ENCODE measurements at regions not wholly inside any gene's neighbourhood (a gene's known extent, or its start where the extent isn't known, plus 50 kb on each side); places are given as distances from the start of the nearest gene placed in this dataset.

- H3K9me3 Mint-ChIP-seq (ENCODE audit: low read depth, unreplicated experiment) = peaks cover 3% of the 10 kb centered on the region
- intact Hi-C loops (cut with micrococcal nuclease; ENCODE audit: unreplicated experiment) = no loop called here
- no peak overlapping the region for H3K4me3 Mint-ChIP-seq (ENCODE audit: low read depth, unreplicated experiment)
- no TSS peak for BruUV-seq (replicated peaks)
- H3K4me1 Mint-ChIP-seq (ENCODE audit: low read depth, unreplicated experiment) = no peaks in the 10 kb centered on the region
- no peak for DNase-seq
- no peaks in the 10 kb centered on the region for H3K36me3 Mint-ChIP-seq (ENCODE audit: insufficient read depth, unreplicated experiment)
- no peak overlapping the region for H3K27ac Mint-ChIP-seq (ENCODE audit: unreplicated experiment)
- TF ChIP-seq CTCF (IDR thresholded peaks at IDR 0.05; ENCODE audit: unreplicated experiment) = no peak
- peaks cover 13% of the 10 kb centered on the region for H3K27me3 Mint-ChIP-seq (ENCODE audit: unreplicated experiment)
- CTCF ChIA-PET = no interaction called here
These were observed 203.6 kb upstream of the NPSR1 start for GRCh38 chr7:34454381-34454780.

- intact Hi-C loops (cut with micrococcal nuclease; ENCODE audit: unreplicated experiment) = no loop called here
- Mint-ChIP-seq H3K9me3 (ENCODE audit: low read depth, unreplicated experiment) (peaks cover 9% of the 10 kb centered on the region), H3K36me3 (ENCODE audit: insufficient read depth, unreplicated experiment) (no peaks in the 10 kb centered on the region), H3K4me1 (ENCODE audit: low read depth, unreplicated experiment) (no peaks in the 10 kb centered on the region), H3K27ac (ENCODE audit: unreplicated experiment) (no peak overlapping the region), H3K27me3 (ENCODE audit: unreplicated experiment) (peaks cover 13% of the 10 kb centered on the region), H3K4me3 (ENCODE audit: low read depth, unreplicated experiment) (no peak overlapping the region)
- CTCF ChIA-PET = interaction anchor here (0.6 kb wide), 1 partner anchor 49 kb away, joined by 3 read pairs; no protein-coding TSS in a partner anchor
- TF ChIP-seq CTCF (IDR thresholded peaks at IDR 0.05; ENCODE audit: unreplicated experiment) = no peak
- BruUV-seq (replicated peaks) = no TSS peak
- no peak for DNase-seq
These were observed 200.7 kb upstream of the NPSR1 start for GRCh38 chr7:34457329-34457728.

- Mint-ChIP-seq H3K4me1 (ENCODE audit: low read depth, unreplicated experiment) (peaks cover 11% of the 10 kb centered on the region), H3K27me3 (ENCODE audit: unreplicated experiment) (peaks cover 2% of the 10 kb centered on the region), H3K27ac (ENCODE audit: unreplicated experiment) (no peak overlapping the region), H3K9me3 (ENCODE audit: low read depth, unreplicated experiment) (peaks cover 8% of the 10 kb centered on the region), H3K4me3 (ENCODE audit: low read depth, unreplicated experiment) (no peak overlapping the region), H3K36me3 (ENCODE audit: insufficient read depth, unreplicated experiment) (no peaks in the 10 kb centered on the region)
- DNase-seq = peak; percentile 30
- TF ChIP-seq CTCF (IDR thresholded peaks at IDR 0.05; ENCODE audit: unreplicated experiment) = no peak
- CTCF ChIA-PET = interaction anchor here (0.5 kb wide), 1 partner anchor 382 kb away, joined by 4 read pairs; no protein-coding TSS in a partner anchor
- intact Hi-C loops (cut with micrococcal nuclease; ENCODE audit: unreplicated experiment) = no loop called here
- BruUV-seq (replicated peaks) = no TSS peak
These were observed 194.2 kb upstream of the NPSR1 start for GRCh38 chr7:34463830-34464229.

- intact Hi-C loops (cut with micrococcal nuclease; ENCODE audit: unreplicated experiment) = no loop called here
- Mint-ChIP-seq H3K4me3 (ENCODE audit: low read depth, unreplicated experiment) (no peak overlapping the region), H3K27ac (ENCODE audit: unreplicated experiment) (no peak overlapping the region), H3K27me3 (ENCODE audit: unreplicated experiment) (no peaks in the 10 kb centered on the region), H3K9me3 (ENCODE audit: low read depth, unreplicated experiment) (no peaks in the 10 kb centered on the region), H3K36me3 (ENCODE audit: insufficient read depth, unreplicated experiment) (no peaks in the 10 kb centered on the region), H3K4me1 (ENCODE audit: low read depth, unreplicated experiment) (no peaks in the 10 kb centered on the region)
- TF ChIP-seq CTCF (IDR thresholded peaks at IDR 0.05; ENCODE audit: unreplicated experiment) = no peak
- no peak for DNase-seq
- CTCF ChIA-PET = no interaction called here
- BruUV-seq (replicated peaks) = no TSS peak
These were observed 186.2 kb upstream of the NPSR1 start for GRCh38 chr7:34471844-34472243.

All from Calu3 (cell line).